HL-60 (cell line): ENCODE measurements at regions not wholly inside any gene's neighbourhood (a gene's known extent, or its start where the extent isn't known, plus 50 kb on each side); places are given as distances from the start of the nearest gene placed in this dataset.

Experiments used
- DNase-seq, 2 experiments: peaks; one replicate each; pipeline ENCODE4 v3.0.0-alpha.2; 2010 to 2020; ENCODE audit warnings: low read depth in 1 of 2, low spot score in 1 of 2
- H3K27ac ChIP-seq: fragments of 250-450 bp; sonication (Bioruptor Pico); replicated peaks from 2 replicates; pipeline ENCODE4 v1.5.1; 2020; ENCODE audit warnings: mild to moderate bottlenecking, moderate library complexity
- H3K27me3 ChIP-seq: fragments of 250-450 bp; sonication (Bioruptor Pico); 2 replicates; pipeline ENCODE4 v1.5.1; 2021; ENCODE audit warnings: mild to moderate bottlenecking, moderate library complexity; ENCODE audit not compliant: insufficient read depth, poor library complexity, severe bottlenecking
- H3K4me3 ChIP-seq: replicated peaks from 2 replicates; pipeline ENCODE4 v1.5.1; 2011; ENCODE audit warnings: mild to moderate bottlenecking, control low read depth, low read length; ENCODE audit not compliant: insufficient read depth
- GABPA ChIP-seq: IDR thresholded peaks from 2 replicates; pipeline ENCODE4 v1.6.1; 2012; ENCODE audit warnings: low read depth
- POLR2AphosphoS5 ChIP-seq: IDR thresholded peaks from 2 replicates; pipeline ENCODE4 v1.6.1; 2012; ENCODE audit warnings: low read depth
- SPI1 ChIP-seq: IDR thresholded peaks from 2 replicates; pipeline ENCODE4 v1.6.1; 2012; ENCODE audit warnings: low read depth, mild to moderate bottlenecking, borderline replicate concordance
- TF ChIP-seq, protein P1 (sequence below): IDR thresholded peaks from 2 replicates; pipeline ENCODE4 v1.6.1; 2012; ENCODE audit warnings: low read depth; ENCODE audit not compliant: insufficient replicate concordance
- TF ChIP-seq, protein P2 (sequence below): IDR thresholded peaks from one replicate; pipeline ENCODE4 v1.5.1; 2011; ENCODE audit warnings: low read length, control low read depth, inconsistent platforms; ENCODE audit not compliant: insufficient read depth

DNA sequence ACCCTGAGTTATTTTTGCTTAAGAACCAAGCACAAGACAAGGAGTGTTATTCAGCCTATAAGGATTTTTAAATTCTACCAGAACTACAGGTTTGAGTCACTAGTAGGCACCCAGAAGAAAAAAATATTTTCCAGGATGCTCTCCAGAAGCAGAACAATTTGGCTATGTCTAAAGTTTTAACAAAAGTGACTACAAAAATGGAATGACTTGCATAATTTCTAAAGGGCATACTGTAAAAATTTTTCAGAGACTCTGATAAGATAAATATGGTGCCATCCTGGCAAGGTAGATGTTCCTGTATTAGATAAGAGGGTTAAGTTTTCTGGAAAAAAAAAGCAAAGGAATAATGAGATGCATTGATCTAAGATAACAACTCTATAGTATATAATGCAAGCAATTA, 68.6 kb upstream of the FAM9A start:
- no peak overlapping the region for H3K27ac ChIP-seq
- H3K4me3 ChIP-seq, result no peak overlapping the region
- TF ChIP-seq, protein P1, sequence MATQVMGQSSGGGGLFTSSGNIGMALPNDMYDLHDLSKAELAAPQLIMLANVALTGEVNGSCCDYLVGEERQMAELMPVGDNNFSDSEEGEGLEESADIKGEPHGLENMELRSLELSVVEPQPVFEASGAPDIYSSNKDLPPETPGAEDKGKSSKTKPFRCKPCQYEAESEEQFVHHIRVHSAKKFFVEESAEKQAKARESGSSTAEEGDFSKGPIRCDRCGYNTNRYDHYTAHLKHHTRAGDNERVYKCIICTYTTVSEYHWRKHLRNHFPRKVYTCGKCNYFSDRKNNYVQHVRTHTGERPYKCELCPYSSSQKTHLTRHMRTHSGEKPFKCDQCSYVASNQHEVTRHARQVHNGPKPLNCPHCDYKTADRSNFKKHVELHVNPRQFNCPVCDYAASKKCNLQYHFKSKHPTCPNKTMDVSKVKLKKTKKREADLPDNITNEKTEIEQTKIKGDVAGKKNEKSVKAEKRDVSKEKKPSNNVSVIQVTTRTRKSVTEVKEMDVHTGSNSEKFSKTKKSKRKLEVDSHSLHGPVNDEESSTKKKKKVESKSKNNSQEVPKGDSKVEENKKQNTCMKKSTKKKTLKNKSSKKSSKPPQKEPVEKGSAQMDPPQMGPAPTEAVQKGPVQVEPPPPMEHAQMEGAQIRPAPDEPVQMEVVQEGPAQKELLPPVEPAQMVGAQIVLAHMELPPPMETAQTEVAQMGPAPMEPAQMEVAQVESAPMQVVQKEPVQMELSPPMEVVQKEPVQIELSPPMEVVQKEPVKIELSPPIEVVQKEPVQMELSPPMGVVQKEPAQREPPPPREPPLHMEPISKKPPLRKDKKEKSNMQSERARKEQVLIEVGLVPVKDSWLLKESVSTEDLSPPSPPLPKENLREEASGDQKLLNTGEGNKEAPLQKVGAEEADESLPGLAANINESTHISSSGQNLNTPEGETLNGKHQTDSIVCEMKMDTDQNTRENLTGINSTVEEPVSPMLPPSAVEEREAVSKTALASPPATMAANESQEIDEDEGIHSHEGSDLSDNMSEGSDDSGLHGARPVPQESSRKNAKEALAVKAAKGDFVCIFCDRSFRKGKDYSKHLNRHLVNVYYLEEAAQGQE, result no peak
- TF ChIP-seq GABPA (no peak), SPI1 (no peak), POLR2AphosphoS5 (no peak)
- TF ChIP-seq, protein P2, sequence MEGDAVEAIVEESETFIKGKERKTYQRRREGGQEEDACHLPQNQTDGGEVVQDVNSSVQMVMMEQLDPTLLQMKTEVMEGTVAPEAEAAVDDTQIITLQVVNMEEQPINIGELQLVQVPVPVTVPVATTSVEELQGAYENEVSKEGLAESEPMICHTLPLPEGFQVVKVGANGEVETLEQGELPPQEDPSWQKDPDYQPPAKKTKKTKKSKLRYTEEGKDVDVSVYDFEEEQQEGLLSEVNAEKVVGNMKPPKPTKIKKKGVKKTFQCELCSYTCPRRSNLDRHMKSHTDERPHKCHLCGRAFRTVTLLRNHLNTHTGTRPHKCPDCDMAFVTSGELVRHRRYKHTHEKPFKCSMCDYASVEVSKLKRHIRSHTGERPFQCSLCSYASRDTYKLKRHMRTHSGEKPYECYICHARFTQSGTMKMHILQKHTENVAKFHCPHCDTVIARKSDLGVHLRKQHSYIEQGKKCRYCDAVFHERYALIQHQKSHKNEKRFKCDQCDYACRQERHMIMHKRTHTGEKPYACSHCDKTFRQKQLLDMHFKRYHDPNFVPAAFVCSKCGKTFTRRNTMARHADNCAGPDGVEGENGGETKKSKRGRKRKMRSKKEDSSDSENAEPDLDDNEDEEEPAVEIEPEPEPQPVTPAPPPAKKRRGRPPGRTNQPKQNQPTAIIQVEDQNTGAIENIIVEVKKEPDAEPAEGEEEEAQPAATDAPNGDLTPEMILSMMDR, result no peak
- peaks cover 2% of the 10 kb centered on the region for H3K27me3 ChIP-seq
- no peak for DNase-seq

DNA sequence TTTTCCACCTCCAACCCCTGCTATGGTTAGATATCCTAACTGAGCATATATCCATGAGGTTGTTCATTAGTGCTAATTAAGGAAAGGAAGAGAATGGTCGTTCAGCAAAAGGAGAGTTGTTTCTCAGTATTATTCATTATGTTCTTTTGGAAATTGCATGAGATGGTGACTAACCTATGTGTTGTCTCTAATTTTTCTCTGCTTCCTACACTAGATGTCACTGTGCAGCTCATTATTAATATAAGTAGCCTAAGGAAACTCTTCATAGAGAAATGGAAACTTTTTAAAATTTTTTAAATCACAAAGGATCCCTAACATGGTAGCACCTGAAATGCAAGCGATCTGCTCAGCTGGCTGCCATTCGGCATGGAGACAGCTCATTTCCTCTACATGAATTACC, 67.7 kb upstream of the FAM9A start:
- H3K4me3 ChIP-seq, result no peak overlapping the region
- no peak overlapping the region for H3K27ac ChIP-seq
- H3K27me3 ChIP-seq, result peaks cover 2% of the 10 kb centered on the region
- TF ChIP-seq POLR2AphosphoS5 (no peak), SPI1 (no peak), GABPA (no peak)
- TF ChIP-seq, protein P1, result no peak
- TF ChIP-seq, protein P2, result no peak
- DNase-seq, result no peak

DNA sequence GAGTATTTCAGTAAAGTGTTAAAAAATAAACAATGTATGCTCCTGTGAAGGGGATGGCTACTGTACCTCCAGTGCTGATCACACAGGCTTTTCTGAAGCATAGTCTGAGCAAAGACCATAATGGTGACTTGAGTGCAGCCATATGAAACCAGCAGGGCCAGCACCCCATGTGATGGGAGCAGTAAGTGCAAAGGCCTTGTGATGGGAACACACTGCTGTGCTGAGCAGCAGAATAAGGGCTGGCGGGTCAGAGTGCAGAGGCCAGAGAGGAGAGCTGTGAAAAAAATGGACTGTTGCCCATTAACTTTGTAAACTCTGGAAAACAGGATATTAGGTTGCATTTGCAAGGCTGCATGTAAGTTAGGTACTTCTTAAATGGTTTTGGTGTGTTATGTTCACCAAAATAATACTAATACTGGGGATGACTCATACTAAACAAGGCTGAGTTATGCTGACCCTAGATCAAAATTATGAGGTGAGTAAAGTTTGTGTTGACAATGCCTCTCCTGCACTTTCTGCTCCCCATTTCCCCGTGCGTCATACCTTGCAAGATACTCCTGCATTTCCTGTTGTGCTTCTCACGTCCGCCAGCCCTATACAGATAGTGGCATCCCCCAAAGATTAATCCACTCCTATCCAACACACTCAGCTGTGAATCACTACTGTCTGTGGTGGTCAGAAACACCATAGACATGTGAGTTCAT, 67.0 kb upstream of the FAM9A start:
- Histone ChIP-seq H3K27ac (no peak overlapping the region), H3K27me3 (peaks cover 2% of the 10 kb centered on the region), H3K4me3 (no peak overlapping the region)
- TF ChIP-seq, protein P1, result no peak
- no peak for DNase-seq

DNA sequence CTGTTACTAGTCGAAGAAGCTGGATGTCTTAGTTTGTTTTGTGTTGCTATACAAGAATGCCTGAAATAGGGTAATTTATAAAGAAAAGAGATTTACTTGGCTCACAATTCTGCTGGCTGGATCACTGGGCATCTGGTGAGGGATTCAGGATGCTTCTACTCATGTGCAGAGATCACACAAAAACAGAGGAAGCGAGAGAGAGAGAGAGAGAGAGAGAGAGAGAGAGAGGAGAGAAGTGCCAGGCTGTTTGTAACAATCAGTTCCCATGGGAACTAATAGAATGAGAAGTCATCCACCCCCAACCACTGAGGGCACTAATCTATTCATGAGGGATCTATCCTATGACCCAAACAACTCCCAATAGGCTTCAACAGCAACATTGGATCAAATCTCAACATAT, 66.2 kb upstream of the FAM9A start:
- no peak overlapping the region for H3K4me3 ChIP-seq
- DNase-seq, result no peak
- no peak overlapping the region for H3K27ac ChIP-seq
- TF ChIP-seq POLR2AphosphoS5 (no peak), GABPA (no peak), SPI1 (no peak)
- TF ChIP-seq, protein P1, result no peak
- TF ChIP-seq, protein P2, result no peak
- H3K27me3 ChIP-seq, result peaks cover 2% of the 10 kb centered on the region
